Adrenal gland (tissue), 5 donors: ENCODE measurements at regions not wholly inside any gene's neighbourhood (a gene's known extent, or its start where the extent isn't known, plus 50 kb on each side); places are given as distances from the start of the nearest gene placed in this dataset.

Source experiments
- POLR2A ChIP-seq, 2 donors: fragments of 450-650 bp; IDR thresholded peaks; one replicate each; pipeline ENCODE4 v1.6.1; 2017; ENCODE audit warnings: antibody characterized with exemption in 2 of 2, mild to moderate bottlenecking in 2 of 2, moderate library complexity in 1 of 2
- TF ChIP-seq, protein P1 (sequence below), 6 experiments: fragments of 450-650 bp in 4 of 6; fragments of 200-600 bp in 2 of 6; sonication (generic) in 1 of 6; IDR thresholded peaks; 1 replicate in 5 of 6; 2 replicates in 1 of 6; pipeline versions ENCODE4 v1.5.1 to v1.8.0; 2016 to 2021; ENCODE audit warnings: antibody characterized with exemption in 6 of 6, mild to moderate bottlenecking in 2 of 6, moderate library complexity in 1 of 6
- donor health status: DM: no; HTN: no; CAD: no.

GRCh38 chr2:150545916-150546315 lies 58.4 kb upstream of the RND3 start:
- TF ChIP-seq, protein P1, sequence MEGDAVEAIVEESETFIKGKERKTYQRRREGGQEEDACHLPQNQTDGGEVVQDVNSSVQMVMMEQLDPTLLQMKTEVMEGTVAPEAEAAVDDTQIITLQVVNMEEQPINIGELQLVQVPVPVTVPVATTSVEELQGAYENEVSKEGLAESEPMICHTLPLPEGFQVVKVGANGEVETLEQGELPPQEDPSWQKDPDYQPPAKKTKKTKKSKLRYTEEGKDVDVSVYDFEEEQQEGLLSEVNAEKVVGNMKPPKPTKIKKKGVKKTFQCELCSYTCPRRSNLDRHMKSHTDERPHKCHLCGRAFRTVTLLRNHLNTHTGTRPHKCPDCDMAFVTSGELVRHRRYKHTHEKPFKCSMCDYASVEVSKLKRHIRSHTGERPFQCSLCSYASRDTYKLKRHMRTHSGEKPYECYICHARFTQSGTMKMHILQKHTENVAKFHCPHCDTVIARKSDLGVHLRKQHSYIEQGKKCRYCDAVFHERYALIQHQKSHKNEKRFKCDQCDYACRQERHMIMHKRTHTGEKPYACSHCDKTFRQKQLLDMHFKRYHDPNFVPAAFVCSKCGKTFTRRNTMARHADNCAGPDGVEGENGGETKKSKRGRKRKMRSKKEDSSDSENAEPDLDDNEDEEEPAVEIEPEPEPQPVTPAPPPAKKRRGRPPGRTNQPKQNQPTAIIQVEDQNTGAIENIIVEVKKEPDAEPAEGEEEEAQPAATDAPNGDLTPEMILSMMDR (IDR thresholded peaks at IDR 0.05), result no peak
- TF ChIP-seq POLR2A (IDR thresholded peaks at IDR 0.05), result no peak
